NCI-H146 (cell line): ENCODE measurements at regions not wholly inside any gene's neighbourhood (a gene's known extent, or its start where the extent isn't known, plus 50 kb on each side); places are given as distances from the start of the nearest gene placed in this dataset.

Source experiments
- DNase-seq: peaks from one replicate; lab custom pipeline; 2025; lab: John Stamatoyannopoulos, UW

DNA sequence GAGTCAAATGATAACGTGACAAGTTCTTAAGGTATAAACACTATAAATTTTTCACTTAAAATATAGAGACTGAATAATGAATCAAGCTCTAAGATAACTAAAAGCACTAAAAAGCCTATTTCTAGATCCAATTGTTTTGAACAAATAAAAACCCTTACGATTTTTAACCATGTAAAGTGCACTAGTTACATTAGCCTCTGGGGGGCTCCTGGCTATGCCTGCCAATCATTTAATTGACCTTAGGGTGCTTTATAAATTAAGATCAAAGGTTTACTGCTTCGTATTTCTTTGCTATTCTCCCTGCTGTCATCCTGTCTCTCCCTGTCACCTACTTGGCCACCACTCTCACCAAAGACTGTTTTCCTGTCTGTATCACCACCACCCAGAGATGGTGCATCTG lies 133.4 kb downstream of the ESM1 start:
- no peak for DNase-seq

DNA sequence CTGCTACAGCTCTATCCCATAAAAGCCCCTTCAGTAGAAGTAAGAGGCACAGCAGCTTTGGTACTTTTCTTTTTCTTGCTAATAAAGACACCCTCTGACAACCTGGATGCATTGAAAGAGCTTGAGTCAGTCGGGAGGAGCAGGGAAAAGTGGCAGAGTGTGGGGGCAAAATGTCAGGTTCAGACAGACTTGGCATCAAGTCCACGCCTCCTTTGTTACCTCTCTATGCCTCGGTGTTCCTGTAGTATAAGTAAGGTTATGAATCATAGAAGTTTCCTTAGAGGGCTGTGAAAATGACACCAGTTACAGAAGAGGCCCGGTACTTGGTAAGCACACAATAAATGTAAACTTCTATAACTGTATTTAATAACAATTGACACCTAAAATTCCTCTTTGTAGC lies 133.9 kb downstream of the ESM1 start:
- no peak for DNase-seq

DNA sequence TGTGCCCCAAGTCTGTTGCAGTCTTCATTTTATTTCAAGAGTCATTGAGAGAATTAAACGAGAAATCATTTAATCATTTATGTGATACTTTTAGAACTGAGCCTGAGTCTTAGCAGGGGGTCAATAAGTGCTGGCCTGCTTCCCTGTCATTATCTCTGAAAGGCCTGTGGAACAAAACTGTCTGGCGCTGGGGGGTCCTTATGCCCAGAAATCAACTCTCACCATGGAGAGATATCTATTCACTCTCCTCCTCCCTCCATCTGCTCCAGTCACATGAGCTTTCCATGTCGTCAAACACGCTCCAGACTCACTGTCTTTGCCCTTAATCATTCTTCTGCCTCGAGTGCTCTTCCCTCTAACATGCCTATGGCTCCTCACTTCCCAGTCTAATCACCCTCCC lies 136.8 kb downstream of the ESM1 start:
- no peak for DNase-seq

DNA sequence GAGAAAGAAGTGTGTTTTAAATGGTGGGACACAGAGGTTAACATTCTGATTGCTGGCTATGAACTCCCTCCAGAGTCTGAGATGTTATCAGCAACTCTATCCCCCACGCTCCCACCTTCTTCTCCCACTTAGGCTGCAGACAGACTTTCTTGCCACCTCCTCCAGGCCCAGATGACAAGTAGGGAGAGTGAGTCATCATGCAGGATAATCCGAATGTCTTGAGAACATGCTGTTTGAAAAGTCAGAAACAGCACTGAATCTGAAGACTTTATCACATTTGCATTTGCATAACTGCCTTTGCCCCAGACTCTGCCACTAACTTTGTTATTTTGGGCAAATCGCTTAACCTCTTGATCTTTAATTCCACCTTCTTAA lies 139.8 kb downstream of the ESM1 start:
- no peak for DNase-seq

DNA sequence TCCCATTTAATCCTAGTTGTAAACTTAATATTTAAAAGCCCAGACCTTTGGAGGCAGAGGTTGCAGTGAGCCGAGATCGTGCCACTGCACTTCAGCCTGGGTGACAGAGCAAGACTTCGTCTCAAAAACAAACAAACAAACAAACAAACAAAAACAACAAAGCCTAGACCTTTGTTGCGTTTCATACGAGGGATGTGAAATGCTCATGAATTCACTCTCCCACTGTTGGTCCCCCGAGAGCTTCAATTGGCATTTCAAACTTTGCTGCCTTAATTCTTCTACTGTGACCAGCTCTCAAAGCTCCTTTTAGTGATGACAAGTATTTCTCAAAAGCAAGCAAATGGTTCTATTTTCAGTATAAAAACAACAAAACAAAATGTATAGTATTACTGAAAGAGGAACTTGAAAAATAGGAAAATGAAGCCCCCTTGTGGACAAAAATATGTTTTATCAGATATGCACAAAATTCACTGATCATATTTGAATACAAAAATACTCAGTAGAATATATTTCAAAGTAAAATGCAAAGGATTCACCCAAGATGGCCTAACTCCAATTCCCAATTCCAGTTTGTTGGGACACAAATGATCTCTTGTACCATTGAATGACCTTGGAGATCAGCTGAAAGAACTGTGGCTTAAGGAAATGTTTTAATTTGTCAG lies 140.4 kb downstream of the ESM1 start:
- peak; percentile 3 for DNase-seq

DNA sequence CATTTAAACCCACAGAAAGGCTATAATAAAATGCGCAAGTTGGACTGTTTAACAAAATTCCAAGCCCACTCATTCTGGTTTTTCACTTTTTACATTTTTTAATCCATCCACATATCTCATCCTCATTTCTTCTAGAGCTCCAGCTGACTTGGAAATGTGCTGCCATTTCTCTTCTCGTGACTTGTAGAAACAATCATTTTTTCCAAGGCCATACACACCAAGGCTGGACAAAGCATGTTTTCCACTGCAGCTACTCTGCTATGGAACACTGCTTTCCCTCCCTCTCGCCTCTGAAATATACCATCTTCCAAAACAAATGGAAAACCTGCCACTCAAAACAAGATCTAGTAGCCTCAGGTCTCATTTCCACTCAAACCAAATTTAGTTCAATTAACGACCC lies 141.1 kb downstream of the ESM1 start:
- DNase-seq: no peak

DNA sequence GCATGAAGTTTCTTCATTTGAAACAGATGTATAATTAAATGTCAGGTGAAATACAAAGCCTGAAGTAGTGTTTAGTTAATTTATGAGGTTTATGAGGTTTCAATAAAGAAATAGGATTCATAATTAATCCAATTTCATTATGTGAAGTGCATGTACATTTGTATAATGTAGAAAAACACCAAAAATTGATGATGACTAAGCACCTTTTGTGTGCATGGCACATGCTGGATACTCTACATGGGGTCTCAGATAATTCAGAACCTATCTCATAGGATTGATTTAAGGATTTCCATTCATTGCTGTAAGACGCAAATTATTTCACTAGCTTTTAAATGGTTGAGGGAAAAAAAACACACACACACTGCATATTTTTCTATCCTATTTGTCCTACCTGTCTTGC lies 143.9 kb downstream of the ESM1 start:
- DNase-seq: no peak

DNA sequence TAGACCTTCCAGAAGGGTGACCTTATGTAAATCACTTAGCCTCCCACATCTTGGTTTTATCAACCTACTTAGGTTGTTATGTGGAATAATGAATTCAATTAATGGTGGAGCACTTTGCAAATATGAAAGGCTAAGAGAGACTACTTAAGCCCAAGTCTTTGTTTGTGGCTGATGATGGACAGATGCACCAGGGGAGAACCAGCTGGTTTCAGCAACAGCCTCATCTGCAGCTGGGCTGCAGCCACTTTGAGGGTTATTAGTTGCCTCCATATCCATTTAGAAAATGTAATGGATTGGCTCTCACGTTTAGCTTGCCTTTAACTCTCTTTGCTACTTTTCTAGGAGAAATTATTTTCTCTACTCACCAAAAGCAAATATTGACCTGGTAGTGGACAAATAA lies 146.6 kb downstream of the ESM1 start:
- DNase-seq: no peak

DNA sequence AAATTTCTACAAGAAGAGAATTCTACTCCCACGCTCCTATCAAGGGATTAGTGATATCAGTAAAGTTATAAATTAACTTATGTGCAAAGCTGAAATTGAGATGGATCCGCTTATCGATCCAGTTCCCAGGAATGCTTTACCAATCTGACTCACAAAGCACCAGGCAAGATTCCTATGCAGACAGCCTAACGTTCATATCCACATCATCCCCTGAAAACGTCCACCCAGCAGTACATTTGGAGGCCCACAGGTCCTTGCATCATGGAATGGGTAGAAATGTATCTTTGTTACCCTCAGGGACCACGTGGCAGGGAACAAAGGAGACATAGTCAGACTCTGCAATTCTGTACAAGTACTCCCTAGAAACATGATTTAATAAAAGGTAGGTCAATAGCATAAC lies 147.4 kb downstream of the ESM1 start:
- no peak for DNase-seq

DNA sequence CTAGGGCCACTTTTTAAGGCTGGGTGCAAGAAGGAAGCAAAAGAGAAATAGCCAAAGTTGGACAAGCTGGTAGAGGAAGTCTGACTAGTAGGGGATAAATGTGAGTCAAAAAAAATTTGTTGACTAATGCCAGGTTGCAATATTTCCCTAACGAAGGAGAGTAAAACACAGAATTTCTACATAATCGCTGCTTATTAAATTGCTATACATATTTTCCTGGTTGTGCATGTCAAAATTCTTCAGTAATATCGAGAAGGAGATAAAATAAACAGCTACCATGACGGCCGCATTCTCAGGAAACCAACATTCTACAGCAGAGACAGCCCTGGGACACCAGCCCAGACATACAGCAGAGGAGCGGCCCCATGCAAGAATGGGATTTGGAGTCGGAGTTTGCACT lies 148.3 kb downstream of the ESM1 start:
- no peak for DNase-seq

DNA sequence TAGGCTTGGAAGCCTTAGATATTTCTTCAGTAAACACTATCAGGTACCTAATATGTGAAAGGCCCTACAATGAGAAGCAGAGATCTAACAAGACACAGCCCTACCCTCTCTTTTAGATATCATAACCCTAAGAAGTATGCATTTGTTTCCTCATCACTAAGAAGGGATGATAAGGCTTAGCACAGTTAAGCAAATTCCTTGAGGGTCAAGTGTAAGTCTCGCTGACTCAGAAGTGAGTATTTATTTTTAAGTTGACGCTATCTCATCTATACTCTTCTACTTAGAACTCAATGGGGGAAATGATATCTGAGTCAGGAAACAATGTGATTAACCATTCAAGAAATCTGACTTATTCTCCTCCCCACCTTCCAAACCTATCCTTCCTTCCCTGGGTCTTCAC lies 149.7 kb downstream of the ESM1 start:
- no peak for DNase-seq

DNA sequence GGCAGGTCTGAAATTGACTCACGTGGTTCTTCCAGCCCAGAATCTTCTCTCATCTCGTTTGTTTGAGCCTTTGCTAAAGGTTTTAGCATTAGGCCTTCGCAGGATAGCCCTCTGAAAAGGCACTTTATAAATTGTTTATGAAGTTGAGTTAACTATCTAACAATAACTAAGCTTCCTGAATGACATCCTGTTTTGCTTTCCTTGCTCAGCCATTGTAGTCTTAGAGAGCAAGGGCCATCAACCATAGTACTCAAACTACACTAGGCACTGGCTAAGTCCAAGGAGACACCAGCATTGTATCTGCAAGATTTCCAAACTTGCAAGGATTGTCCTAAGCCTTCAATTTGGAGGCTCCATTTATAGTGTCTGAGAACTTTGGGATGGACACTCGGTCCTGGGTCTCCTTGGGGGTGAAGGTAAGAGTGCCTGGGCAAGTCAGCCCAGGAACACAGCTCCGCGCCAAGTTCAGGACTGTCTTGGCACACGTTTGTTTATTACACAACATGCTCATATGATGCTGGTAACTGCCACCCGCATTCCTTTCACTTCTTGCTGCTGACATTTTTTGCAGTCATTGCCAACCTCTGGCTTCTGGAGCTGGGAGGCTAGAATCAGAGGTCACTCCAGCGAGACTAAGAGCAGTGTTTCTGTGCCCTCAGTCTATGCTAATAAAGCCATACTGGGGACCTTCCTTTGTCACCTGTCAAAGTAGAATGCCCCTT lies 151.1 kb downstream of the ESM1 start:
- DNase-seq: no peak

DNA sequence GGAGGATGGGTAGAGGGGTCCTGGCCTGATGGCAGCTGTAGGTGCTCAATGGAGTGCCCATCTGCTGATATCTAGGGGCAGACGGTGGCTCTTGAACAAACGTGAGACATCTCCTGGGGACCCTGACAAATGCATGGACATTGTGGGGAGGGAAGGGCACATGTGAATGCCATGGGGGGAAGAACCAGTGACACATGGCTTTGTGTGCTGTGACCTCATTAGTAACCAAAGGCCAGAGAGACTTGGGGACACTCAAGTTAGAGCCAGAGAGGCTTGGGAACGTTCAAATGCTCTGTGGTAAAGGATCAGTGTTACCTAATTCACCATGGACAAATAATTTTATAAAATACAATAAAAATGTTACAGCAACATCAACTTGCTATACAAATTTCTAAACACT lies 151.8 kb downstream of the ESM1 start:
- no peak for DNase-seq

DNA sequence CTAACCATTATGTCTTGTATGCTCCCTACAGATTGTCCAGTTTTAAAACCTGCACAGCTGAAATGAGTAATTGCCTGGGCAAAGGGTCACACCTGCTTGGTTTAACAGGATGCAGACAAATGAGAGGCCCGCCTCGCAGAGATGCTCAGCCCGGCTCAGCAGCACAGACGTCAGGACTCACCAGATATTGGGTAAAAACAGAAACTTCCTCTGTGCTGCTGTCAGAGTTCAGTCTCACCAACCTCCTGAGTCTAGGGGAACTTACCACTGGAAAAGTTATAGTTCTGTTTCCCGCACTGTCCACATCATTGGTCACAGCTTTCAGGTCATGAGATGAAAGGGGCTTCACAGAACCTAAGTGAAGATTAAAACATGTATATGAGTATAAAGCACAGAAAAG lies 152.5 kb downstream of the ESM1 start:
- DNase-seq: no peak

DNA sequence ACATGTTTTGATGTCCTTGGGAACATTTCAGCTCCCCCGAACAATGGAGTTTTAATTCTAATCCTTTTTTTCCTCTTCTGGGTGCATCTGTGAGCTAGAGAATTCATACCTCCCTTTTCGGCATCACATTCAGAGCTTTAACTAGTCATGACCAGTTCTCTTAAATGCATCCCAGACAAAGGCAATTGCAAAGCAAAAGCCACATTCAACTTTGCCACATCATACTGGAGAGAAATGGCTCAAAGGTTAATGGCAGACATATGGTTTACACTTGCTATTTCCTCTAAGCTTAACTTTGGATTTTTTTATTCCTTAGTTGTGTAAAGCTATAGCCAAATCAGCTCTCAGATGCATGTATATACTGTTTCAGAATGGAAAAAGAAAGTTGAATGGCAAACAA lies 153.3 kb downstream of the ESM1 start:
- DNase-seq: no peak

DNA sequence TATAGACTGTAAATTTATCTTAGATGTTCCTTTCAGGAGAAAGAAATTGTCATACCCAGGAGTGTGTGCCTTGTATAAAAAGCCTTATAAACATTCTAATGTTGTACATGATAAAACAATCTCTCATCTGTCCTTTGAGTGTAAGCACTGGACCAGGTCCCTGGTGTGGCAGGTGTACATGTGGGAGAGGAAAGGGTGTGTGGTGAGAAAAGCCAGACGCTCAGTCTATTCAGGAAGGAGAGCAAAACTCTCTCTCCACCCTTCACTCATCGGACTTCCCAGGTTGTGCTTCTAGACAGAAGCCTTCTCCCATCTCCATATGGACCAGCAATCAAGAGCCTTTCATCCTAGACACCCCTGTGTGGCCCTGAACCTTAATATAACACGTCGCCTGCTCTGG lies 154.2 kb downstream of the ESM1 start:
- no peak for DNase-seq

DNA sequence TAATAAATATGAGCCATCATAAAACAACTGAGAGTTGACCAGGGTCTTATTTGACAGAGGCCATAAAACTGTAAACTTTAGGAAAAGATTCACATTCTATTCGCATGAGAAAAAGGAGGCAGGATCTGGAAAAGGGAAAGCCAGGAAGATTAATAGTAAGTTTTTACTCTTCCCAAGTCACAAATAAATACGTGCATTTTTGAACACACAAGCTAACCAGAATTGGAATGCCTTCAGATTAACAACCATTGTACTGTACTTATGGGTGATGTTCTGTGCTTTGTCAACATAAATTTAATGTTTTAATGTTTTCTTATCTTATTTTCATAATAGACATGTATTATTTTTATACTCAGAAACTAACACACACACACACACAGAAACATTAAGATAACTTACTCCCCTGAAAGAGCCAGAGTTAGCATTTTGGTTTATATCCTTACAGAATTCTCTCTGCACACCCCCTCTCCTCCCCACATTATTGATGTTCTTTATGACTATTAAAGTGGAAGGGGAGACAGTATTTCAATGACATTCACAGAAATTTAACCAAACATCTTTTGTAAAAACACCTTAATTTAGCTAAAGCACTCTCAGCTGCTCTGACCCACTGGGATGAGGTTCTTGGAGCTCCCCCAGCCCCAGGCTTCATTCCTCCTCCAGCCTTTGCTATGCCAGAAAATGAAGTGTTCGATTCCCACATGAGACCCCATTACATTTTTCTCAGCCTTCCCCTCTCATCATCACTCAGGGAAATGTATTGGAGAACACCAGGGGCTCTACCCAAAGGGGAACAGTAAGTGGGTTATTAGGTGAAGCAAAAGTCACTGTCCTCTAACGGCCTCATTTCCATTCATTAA lies 155.5 kb downstream of the ESM1 start:
- no peak for DNase-seq

DNA sequence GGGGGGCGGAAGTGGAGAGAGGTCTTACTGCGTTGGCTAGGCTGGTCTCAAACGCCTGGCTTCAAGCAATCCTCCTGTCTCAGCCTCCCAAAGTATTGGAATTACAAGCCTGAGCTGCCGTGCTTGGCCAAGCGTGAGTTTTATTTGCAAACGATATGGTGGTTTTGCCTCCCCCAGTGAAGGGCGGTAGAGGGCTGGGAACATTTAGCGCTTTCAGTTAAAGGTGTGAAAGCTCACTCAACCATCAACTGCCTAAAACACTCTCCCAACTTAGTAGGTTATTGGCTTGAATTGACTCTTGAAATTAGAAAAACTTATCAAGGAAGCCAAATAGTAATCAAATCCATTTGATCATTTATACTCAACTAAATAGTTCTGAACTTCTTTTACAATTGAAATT lies 156.3 kb downstream of the ESM1 start:
- no peak for DNase-seq

DNA sequence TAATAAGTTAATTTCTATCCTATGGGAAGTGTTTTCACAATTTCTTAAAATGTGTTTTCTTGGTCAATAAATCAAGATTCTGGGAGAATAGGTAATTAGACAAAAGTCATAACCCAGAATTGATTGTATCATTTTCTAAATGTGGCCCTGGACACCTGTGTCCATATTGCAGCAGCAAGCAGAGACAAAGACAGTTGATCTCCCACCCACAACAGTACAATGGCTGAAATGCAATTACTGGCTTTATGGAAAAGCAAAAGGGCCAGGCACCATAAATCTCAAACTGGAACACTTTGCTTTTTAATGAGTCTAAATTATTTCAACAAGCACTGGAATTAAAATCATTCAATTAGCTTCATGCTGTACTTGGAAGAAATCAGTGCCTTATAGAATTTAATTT lies 157.2 kb downstream of the ESM1 start:
- no peak for DNase-seq

DNA sequence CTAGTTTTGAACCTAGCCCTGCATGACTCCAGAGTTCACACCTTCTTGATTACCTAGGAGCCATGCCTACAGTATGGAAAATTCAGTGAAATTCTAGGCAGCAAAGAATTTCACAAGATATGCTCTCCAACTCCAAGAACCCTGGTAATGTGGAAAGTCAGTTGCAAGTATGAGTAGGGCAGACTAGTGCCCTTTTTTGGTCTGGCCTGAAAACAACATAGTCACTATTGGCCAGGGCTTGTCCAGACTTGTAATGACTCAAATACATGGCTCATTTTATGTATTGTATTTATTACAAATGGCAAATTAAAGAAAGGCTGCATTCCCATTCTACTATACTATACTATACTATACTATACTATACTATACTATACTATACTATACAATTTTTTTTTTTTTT lies 160.4 kb downstream of the ESM1 start:
- DNase-seq: no peak

DNA sequence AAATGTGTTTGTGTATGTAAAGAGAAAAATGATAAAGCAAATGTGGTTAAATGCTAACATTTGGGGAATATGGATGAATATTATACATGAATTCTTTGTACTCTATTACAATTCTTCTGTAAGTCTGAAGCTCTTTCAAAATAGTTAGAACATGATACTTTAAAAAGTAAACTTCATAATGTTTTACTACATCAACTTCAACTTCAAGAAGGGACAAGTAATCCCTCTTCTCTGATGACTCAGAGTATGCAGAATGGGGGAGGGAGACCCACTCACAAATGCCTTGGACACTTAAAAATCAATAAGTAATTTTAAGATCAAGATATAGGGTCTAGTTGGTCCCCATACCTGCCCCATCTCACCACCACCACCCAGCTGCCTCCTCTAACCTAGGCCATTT lies 162.4 kb downstream of the ESM1 start:
- no peak for DNase-seq

DNA sequence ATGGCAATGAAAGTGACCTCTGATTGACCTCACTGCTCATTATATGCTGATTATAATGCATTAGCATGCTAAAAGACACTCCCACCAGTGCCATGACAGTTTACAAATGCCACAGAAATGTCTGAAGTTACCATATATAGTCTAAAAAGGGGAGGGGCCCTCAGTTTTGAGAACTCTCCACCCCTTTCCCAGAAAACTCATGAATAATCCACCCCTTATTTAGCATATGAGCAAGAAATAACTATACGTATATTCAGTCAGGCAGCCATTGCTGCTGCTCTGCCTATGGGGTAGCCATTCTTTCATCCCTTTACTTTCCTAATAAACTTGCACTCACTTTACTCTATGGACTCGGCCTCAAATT lies 163.1 kb downstream of the ESM1 start:
- no peak for DNase-seq
